ENCODE measurements at regions not wholly inside any gene's neighbourhood (a gene's known extent, or its start where the extent isn't known, plus 50 kb on each side); places are given as distances from the start of the nearest gene placed in this dataset.

DNA sequence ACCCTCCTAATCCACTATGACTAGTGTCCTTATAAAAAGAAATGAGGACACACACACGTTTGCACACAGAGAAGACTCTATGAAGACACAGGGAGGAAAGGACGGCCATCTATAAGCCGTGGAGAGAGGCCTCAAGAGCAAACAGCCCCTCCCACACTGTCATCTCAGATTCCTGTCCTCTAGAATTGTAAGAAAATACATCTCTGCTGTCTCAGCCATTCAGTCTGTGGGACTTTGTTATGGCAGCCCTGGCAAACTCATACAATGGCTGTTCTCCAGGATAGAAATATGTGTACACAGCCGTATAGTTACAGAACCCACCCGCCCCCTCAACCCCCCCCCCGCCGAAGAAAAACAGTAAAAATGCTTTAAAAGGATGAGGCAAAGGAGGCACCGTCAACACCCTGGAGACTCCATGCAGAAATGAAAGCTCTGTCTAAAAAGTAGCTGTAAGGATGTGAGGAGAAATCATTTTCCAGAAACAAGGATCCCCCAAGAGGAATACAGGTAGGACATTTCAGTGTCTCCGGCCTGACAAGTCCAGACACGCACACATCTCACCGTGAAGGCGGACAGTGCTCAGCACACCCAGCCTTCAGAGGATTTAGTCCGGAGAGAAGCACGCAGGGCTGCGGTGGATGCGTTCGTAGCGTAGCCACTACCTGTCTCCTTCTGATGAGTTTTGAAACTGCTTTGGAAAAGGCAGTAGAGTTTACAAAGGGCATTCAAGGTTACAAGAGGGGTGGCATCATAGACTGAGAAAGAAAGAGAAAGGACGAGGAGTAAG lies 110.8 kb upstream of the ERCC6L2 start:
- Histone ChIP-seq H3K9me3 (ENCODE audit: control insufficient read depth in 3 of 3, low read length in 3 of 3) (no peaks in the 10 kb centered on the region), H3K9ac (ENCODE audit: low read depth in 1 of 3, low read length in 3 of 3) (peak overlapping the region in 1 of 3 donors; percentile 50), H3K4me3 (ENCODE audit: low read length in 3 of 3) (peak overlapping the region in 1 of 3 donors; percentile 38), H3K27ac (ENCODE audit: low read depth, low read length) (no peak overlapping the region), H3K27me3 (ENCODE audit: control insufficient read depth in 3 of 3, insufficient read depth in 3 of 3, low read length in 3 of 3) (peaks cover 0 to 9% (median 9%) of the 10 kb centered on the region in 3 donors), H3K36me3 (ENCODE audit: control insufficient read depth in 3 of 3, insufficient read depth in 3 of 3, low read length in 3 of 3) (no peaks in the 10 kb centered on the region), H3K4me1 (ENCODE audit: control insufficient read depth in 3 of 3, insufficient read depth in 3 of 3, low read length in 3 of 3) (no peaks in the 10 kb centered on the region)

DNA sequence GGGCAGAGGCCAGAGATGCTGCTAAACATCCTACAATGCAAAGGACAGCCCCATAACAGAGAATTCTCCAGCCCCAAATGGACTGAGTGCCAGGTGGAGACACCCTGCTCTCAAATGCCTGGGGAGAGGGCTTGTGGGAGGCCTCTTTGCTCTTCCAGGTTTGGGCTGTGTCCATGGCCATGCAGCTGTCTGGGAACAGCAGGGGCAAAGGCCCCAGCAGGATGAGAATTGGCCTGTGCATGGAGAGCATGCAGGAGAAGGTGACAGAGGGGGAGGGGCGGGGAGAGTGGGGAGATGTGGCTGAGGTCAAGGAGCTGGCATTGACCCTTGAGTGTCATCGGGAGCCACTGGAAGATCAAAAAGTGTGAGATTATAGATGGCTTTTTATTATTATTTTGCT lies 111.5 kb upstream of the ERCC6L2 start:
- Histone ChIP-seq H3K4me1 (ENCODE audit: control insufficient read depth in 3 of 3, insufficient read depth in 3 of 3, low read length in 3 of 3) (no peaks in the 10 kb centered on the region), H3K27me3 (ENCODE audit: control insufficient read depth in 3 of 3, insufficient read depth in 3 of 3, low read length in 3 of 3) (peaks cover 0 to 6% (median 4%) of the 10 kb centered on the region in 3 donors), H3K27ac (ENCODE audit: low read depth, low read length) (no peak overlapping the region), H3K9ac (ENCODE audit: low read depth in 1 of 3, low read length in 3 of 3) (no peak overlapping the region), H3K9me3 (ENCODE audit: control insufficient read depth in 3 of 3, low read length in 3 of 3) (no peaks in the 10 kb centered on the region), H3K36me3 (ENCODE audit: control insufficient read depth in 3 of 3, insufficient read depth in 3 of 3, low read length in 3 of 3) (no peaks in the 10 kb centered on the region), H3K4me3 (ENCODE audit: low read length in 3 of 3) (no peak overlapping the region)

DNA sequence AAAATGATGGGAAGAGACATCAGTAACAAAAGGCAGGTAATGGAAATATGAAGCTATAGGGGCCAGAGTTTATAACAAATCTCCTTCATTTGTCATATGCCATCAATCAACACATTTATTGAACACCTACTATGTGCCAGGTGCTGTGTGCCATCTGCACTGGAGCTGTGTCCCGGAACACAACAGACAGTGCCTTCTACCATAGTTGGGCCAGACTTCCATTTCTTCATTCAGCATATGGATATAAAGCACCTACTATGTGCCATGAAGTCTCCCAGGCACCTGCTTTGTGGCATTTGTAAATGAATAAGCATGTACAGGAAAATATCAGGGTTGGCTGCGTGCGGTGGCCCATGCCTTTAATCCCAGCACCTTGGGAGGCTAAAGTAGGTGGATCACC lies 112.5 kb upstream of the ERCC6L2 start:
- Histone ChIP-seq H3K36me3 (ENCODE audit: control insufficient read depth in 3 of 3, insufficient read depth in 3 of 3, low read length in 3 of 3) (no peaks in the 10 kb centered on the region), H3K27ac (ENCODE audit: low read depth, low read length) (no peak overlapping the region), H3K9me3 (ENCODE audit: control insufficient read depth in 3 of 3, low read length in 3 of 3) (no peaks in the 10 kb centered on the region), H3K4me1 (ENCODE audit: control insufficient read depth in 3 of 3, insufficient read depth in 3 of 3, low read length in 3 of 3) (no peaks in the 10 kb centered on the region), H3K9ac (ENCODE audit: low read depth in 1 of 3, low read length in 3 of 3) (no peak overlapping the region), H3K27me3 (ENCODE audit: control insufficient read depth in 3 of 3, insufficient read depth in 3 of 3, low read length in 3 of 3) (peaks cover 0 to 6% (median 4%) of the 10 kb centered on the region in 3 donors), H3K4me3 (ENCODE audit: low read length in 3 of 3) (no peak overlapping the region)

- Histone ChIP-seq H3K9me3 (ENCODE audit: control insufficient read depth in 3 of 3, low read length in 3 of 3) (no peaks in the 10 kb centered on the region), H3K27me3 (ENCODE audit: control insufficient read depth in 3 of 3, insufficient read depth in 3 of 3, low read length in 3 of 3) (peaks cover 0 to 6% (median 4%) of the 10 kb centered on the region in 3 donors), H3K9ac (ENCODE audit: low read depth in 1 of 3, low read length in 3 of 3) (no peak overlapping the region), H3K4me3 (ENCODE audit: low read length in 3 of 3) (no peak overlapping the region), H3K36me3 (ENCODE audit: control insufficient read depth in 3 of 3, insufficient read depth in 3 of 3, low read length in 3 of 3) (no peaks in the 10 kb centered on the region), H3K27ac (ENCODE audit: low read depth, low read length) (no peak overlapping the region), H3K4me1 (ENCODE audit: control insufficient read depth in 3 of 3, insufficient read depth in 3 of 3, low read length in 3 of 3) (peaks cover 3 to 4% (median 3%) of the 10 kb centered on the region in 3 donors)
Measured at GRCh38 chr9:95762322-95762721, 113.2 kb upstream of the ERCC6L2 start.

GRCh38 chr9:95760791-95761190 lies 114.7 kb upstream of the ERCC6L2 start:
- Histone ChIP-seq H3K27ac (ENCODE audit: low read depth, low read length) (no peak overlapping the region), H3K4me3 (ENCODE audit: low read length in 3 of 3) (no peak overlapping the region), H3K9me3 (ENCODE audit: control insufficient read depth in 3 of 3, low read length in 3 of 3) (no peaks in the 10 kb centered on the region), H3K27me3 (ENCODE audit: control insufficient read depth in 3 of 3, insufficient read depth in 3 of 3, low read length in 3 of 3) (no peaks in the 10 kb centered on the region), H3K9ac (ENCODE audit: low read depth in 1 of 3, low read length in 3 of 3) (no peak overlapping the region), H3K4me1 (ENCODE audit: control insufficient read depth in 3 of 3, insufficient read depth in 3 of 3, low read length in 3 of 3) (peaks cover 3 to 5% (median 4%) of the 10 kb centered on the region in 3 donors), H3K36me3 (ENCODE audit: control insufficient read depth in 3 of 3, insufficient read depth in 3 of 3, low read length in 3 of 3) (no peaks in the 10 kb centered on the region)

DNA sequence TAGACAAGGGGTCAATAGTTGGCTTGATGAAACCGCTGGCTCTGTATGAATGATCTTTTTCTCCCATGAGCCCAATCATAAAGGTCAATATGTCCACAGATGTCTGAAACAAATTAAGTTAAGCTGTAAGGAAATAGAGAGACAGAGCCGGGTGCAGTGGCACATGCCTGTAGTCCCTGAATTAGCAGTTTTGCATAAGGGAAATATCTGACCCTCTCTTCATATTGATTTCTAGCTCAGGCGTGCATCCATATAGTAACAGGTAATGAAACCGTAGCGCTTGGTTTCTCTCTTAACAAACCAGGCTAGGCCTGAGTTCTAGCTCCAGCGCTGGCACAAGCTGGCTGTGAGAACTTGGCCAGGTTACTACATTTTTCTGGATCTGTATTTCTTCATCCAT lies 118.1 kb upstream of the ERCC6L2 start:
- no peaks in the 10 kb centered on the region for H3K36me3 ChIP-seq (ENCODE audit: control insufficient read depth in 3 of 3, insufficient read depth in 3 of 3, low read length in 3 of 3)
- H3K9me3 ChIP-seq (ENCODE audit: control insufficient read depth in 3 of 3, low read length in 3 of 3) = no peaks in the 10 kb centered on the region
- no peak overlapping the region for H3K9ac ChIP-seq (ENCODE audit: low read depth in 1 of 3, low read length in 3 of 3)
- H3K27ac ChIP-seq (ENCODE audit: low read depth, low read length) = no peak overlapping the region
- H3K4me1 ChIP-seq (ENCODE audit: control insufficient read depth in 3 of 3, insufficient read depth in 3 of 3, low read length in 3 of 3) = peaks cover 9 to 15% (median 13%) of the 10 kb centered on the region in 3 donors
- H3K27me3 ChIP-seq (ENCODE audit: control insufficient read depth in 3 of 3, insufficient read depth in 3 of 3, low read length in 3 of 3) = peaks cover 0 to 3% (median 2%) of the 10 kb centered on the region in 3 donors
- no peak overlapping the region for H3K4me3 ChIP-seq (ENCODE audit: low read length in 3 of 3)

- no peak overlapping the region for H3K4me3 ChIP-seq (ENCODE audit: low read length in 3 of 3)
- H3K9me3 ChIP-seq (ENCODE audit: control insufficient read depth in 3 of 3, low read length in 3 of 3) = no peaks in the 10 kb centered on the region
- H3K9ac ChIP-seq (ENCODE audit: low read depth in 1 of 3, low read length in 3 of 3) = no peak overlapping the region
- peaks cover 0 to 5% (median 5%) of the 10 kb centered on the region in 3 donors for H3K27me3 ChIP-seq (ENCODE audit: control insufficient read depth in 3 of 3, insufficient read depth in 3 of 3, low read length in 3 of 3)
- no peak overlapping the region for H3K27ac ChIP-seq (ENCODE audit: low read depth, low read length)
- H3K4me1 ChIP-seq (ENCODE audit: control insufficient read depth in 3 of 3, insufficient read depth in 3 of 3, low read length in 3 of 3) = peaks cover 9 to 15% (median 13%) of the 10 kb centered on the region in 3 donors
- no peaks in the 10 kb centered on the region for H3K36me3 ChIP-seq (ENCODE audit: control insufficient read depth in 3 of 3, insufficient read depth in 3 of 3, low read length in 3 of 3)
Measured at GRCh38 chr9:95756986-95757385, 118.5 kb upstream of the ERCC6L2 start.

GRCh38 chr9:95756101-95756500 lies 119.4 kb upstream of the ERCC6L2 start:
- Histone ChIP-seq H3K36me3 (ENCODE audit: control insufficient read depth in 3 of 3, insufficient read depth in 3 of 3, low read length in 3 of 3) (no peaks in the 10 kb centered on the region), H3K9me3 (ENCODE audit: control insufficient read depth in 3 of 3, low read length in 3 of 3) (no peaks in the 10 kb centered on the region), H3K27ac (ENCODE audit: low read depth, low read length) (no peak overlapping the region), H3K4me1 (ENCODE audit: control insufficient read depth in 3 of 3, insufficient read depth in 3 of 3, low read length in 3 of 3) (peaks cover 9 to 15% (median 13%) of the 10 kb centered on the region in 3 donors), H3K27me3 (ENCODE audit: control insufficient read depth in 3 of 3, insufficient read depth in 3 of 3, low read length in 3 of 3) (peaks cover 0 to 7% (median 5%) of the 10 kb centered on the region in 3 donors), H3K9ac (ENCODE audit: low read depth in 1 of 3, low read length in 3 of 3) (no peak overlapping the region), H3K4me3 (ENCODE audit: low read length in 3 of 3) (no peak overlapping the region)

DNA sequence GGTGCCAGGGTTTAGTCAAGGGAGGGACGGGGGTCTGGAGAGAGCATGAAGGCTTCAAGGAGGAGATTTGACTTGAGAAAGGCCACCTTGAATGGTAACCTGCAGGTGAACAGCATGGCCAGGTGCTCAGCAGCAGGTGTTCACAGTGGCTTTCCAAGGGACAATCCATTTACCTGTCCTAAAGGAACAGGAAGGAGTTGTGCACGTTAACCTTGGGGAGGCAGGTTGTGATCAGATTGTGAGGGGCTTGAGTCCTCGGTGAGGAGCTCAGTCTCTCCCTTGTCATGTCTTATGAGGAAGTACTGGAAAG lies 120.1 kb upstream of the ERCC6L2 start:
- Histone ChIP-seq H3K4me1 (ENCODE audit: control insufficient read depth in 3 of 3, insufficient read depth in 3 of 3, low read length in 3 of 3) (peaks cover 9 to 15% (median 13%) of the 10 kb centered on the region in 3 donors), H3K4me3 (ENCODE audit: low read length in 3 of 3) (no peak overlapping the region), H3K27me3 (ENCODE audit: control insufficient read depth in 3 of 3, insufficient read depth in 3 of 3, low read length in 3 of 3) (peaks cover 3 to 11% (median 9%) of the 10 kb centered on the region in 3 donors), H3K27ac (ENCODE audit: low read depth, low read length) (no peak overlapping the region), H3K36me3 (ENCODE audit: control insufficient read depth in 3 of 3, insufficient read depth in 3 of 3, low read length in 3 of 3) (no peaks in the 10 kb centered on the region), H3K9me3 (ENCODE audit: control insufficient read depth in 3 of 3, low read length in 3 of 3) (no peaks in the 10 kb centered on the region), H3K9ac (ENCODE audit: low read depth in 1 of 3, low read length in 3 of 3) (no peak overlapping the region)

DNA sequence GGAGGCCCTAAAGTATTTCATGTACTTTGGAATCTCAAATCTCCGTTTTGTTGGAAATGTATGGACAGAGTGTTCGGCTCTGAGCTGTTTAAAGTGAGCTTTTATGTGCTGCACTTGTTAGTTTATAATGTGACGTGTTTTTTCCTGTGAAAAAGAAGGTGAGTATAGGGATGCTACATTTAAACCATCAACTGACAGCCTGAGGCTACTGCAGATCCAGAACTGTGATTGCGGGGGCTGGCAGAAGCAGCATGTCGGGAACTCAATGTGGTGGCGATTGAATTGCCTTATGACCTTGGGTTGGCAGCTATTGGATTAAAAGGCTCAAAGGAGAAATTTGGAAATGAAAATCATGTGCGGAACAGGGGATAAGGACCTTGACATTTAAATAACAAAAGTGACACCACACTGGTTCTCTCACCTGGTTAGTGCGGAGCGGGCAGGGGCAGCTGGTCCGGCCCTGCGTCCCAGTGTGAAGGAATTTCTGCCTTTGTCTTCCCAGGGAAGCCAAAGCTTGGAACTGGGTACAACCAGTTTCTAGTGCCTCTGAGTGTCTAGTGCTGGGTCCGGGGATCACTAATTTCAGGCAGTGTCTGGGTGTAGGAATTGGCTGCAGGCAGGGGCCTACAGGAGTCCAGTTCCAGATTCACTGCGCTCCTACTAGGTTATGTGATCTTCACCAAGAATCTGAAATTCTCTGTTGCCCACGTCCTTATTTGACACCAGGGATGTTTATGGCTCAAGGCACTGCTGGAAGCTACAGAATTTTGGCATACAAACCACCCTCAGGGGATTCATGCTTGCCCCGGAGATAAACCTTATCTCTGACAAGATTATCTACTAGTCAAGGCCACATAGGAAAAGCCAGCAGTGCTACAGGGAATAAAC lies 120.7 kb upstream of the ERCC6L2 start:
- H3K9ac ChIP-seq (ENCODE audit: low read depth in 1 of 3, low read length in 3 of 3) = no peak overlapping the region
- H3K4me1 ChIP-seq (ENCODE audit: control insufficient read depth in 3 of 3, insufficient read depth in 3 of 3, low read length in 3 of 3) = peaks cover 9 to 15% (median 13%) of the 10 kb centered on the region in 3 donors
- H3K27me3 ChIP-seq (ENCODE audit: control insufficient read depth in 3 of 3, insufficient read depth in 3 of 3, low read length in 3 of 3) = peaks cover 3 to 15% (median 9%) of the 10 kb centered on the region in 3 donors
- H3K36me3 ChIP-seq (ENCODE audit: control insufficient read depth in 3 of 3, insufficient read depth in 3 of 3, low read length in 3 of 3) = no peaks in the 10 kb centered on the region
- H3K4me3 ChIP-seq (ENCODE audit: low read length in 3 of 3) = no peak overlapping the region
- no peak overlapping the region for H3K27ac ChIP-seq (ENCODE audit: low read depth, low read length)
- no peaks in the 10 kb centered on the region for H3K9me3 ChIP-seq (ENCODE audit: control insufficient read depth in 3 of 3, low read length in 3 of 3)
